Glutamatergic neuron (in vitro differentiated cells): ENCODE measurements at regions not wholly inside any gene's neighbourhood (a gene's known extent, or its start where the extent isn't known, plus 50 kb on each side); places are given as distances from the start of the nearest gene placed in this dataset.

Source experiments
- DNase-seq: peaks from one replicate; pipeline ENCODE4 v3.0.0; 2022
- H3K27ac Mint-ChIP-seq: one replicate; pipeline ENCODE4 v1.8.0; 2020; ENCODE audit warnings: mild to moderate bottlenecking, mixed read lengths, inconsistent platforms; ENCODE audit not compliant: unreplicated experiment
- H3K27me3 Mint-ChIP-seq: one replicate; pipeline ENCODE4 v1.8.0; 2020; ENCODE audit warnings: mild to moderate bottlenecking, moderate library complexity, mixed read lengths, inconsistent platforms; ENCODE audit not compliant: unreplicated experiment
- H3K36me3 Mint-ChIP-seq: one replicate; pipeline ENCODE4 v1.8.0; 2020; ENCODE audit warnings: mild to moderate bottlenecking, mixed read lengths, inconsistent platforms; ENCODE audit not compliant: unreplicated experiment
- H3K4me1 Mint-ChIP-seq: one replicate; pipeline ENCODE4 v1.8.0; 2020; ENCODE audit warnings: mild to moderate bottlenecking, low read depth, mixed read lengths, inconsistent platforms; ENCODE audit not compliant: unreplicated experiment
- H3K4me3 Mint-ChIP-seq: one replicate; pipeline ENCODE4 v1.8.0; 2020; ENCODE audit warnings: mild to moderate bottlenecking, mixed read lengths, inconsistent platforms; ENCODE audit not compliant: unreplicated experiment
- H3K9me3 Mint-ChIP-seq: one replicate; pipeline ENCODE4 v1.8.0; 2020; ENCODE audit warnings: mild to moderate bottlenecking, moderate library complexity, mixed read lengths, inconsistent platforms; ENCODE audit not compliant: unreplicated experiment
- TF ChIP-seq, protein P1 (sequence below): fragments of 200-600 bp; sonication (generic); IDR thresholded peaks from one replicate; pipeline ENCODE4 v1.5.0; 2021; ENCODE audit not compliant: partially characterized antibody, unreplicated experiment

DNA sequence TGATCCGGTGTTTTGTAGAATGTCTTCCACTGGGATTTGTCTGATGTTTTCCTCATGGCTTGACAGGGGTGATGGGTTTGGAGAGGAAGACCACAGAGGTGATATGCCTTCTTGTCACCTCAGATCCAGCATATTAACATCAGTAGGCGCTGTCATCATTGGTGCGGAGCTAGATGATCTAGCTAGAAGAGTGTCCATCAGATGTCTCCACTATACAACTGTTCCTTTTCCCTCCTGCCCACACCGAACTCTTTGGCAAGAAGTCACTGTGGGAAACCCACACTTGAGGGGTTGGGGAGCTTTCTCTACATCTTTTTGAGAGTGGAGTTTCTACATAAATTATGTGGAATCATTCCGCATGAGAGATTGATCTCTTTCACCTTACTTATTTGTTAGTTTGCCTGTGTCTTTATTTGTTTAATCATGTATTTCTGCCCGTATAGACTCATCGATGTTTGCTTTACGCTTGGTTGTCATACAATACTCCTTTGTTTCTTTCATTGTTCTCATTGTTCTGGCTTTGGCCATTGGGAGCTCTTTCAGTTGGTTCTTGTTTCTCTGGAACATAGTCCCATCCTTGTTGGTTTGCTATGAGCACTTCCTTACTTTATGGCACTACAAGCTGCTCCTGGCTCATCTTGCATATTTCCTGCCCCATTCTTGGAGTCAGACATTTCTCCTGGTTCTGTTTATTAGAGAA, 1420.3 kb downstream of the BRD1 start:
- no peaks in the 10 kb centered on the region for H3K27me3 Mint-ChIP-seq
- no peak overlapping the region for H3K4me3 Mint-ChIP-seq
- H3K9me3 Mint-ChIP-seq, result no peaks in the 10 kb centered on the region
- peaks cover 5% of the 10 kb centered on the region for H3K4me1 Mint-ChIP-seq
- H3K36me3 Mint-ChIP-seq, result peaks cover 8% of the 10 kb centered on the region
- TF ChIP-seq, protein P1, sequence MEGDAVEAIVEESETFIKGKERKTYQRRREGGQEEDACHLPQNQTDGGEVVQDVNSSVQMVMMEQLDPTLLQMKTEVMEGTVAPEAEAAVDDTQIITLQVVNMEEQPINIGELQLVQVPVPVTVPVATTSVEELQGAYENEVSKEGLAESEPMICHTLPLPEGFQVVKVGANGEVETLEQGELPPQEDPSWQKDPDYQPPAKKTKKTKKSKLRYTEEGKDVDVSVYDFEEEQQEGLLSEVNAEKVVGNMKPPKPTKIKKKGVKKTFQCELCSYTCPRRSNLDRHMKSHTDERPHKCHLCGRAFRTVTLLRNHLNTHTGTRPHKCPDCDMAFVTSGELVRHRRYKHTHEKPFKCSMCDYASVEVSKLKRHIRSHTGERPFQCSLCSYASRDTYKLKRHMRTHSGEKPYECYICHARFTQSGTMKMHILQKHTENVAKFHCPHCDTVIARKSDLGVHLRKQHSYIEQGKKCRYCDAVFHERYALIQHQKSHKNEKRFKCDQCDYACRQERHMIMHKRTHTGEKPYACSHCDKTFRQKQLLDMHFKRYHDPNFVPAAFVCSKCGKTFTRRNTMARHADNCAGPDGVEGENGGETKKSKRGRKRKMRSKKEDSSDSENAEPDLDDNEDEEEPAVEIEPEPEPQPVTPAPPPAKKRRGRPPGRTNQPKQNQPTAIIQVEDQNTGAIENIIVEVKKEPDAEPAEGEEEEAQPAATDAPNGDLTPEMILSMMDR, result no peak
- DNase-seq, result no peak
- H3K27ac Mint-ChIP-seq, result no peak overlapping the region

DNA sequence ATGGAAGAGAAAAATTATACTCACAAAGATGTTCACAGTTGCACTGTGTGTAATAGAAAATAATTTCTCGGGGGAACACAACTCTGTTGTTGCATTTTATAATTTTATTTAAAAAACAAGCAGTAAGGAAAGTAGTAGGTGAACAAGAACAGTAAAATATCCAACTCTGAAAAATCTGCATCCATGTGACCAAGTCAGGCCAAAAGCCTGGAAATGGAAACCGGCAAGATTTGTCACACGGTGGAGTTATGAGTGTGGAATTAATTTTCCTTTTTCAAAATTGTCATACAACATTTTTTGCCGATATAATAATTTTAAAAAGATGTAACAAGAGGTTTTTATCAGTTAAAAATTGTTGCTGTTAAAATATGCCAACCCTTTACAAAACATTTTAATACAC, 1421.5 kb downstream of the BRD1 start:
- Mint-ChIP-seq H3K27ac (no peak overlapping the region), H3K36me3 (peaks cover 14% of the 10 kb centered on the region), H3K4me3 (no peak overlapping the region), H3K4me1 (peaks cover 5% of the 10 kb centered on the region), H3K27me3 (peaks cover 5% of the 10 kb centered on the region), H3K9me3 (peaks cover 5% of the 10 kb centered on the region)
- DNase-seq, result no peak
- TF ChIP-seq, protein P1, result no peak

DNA sequence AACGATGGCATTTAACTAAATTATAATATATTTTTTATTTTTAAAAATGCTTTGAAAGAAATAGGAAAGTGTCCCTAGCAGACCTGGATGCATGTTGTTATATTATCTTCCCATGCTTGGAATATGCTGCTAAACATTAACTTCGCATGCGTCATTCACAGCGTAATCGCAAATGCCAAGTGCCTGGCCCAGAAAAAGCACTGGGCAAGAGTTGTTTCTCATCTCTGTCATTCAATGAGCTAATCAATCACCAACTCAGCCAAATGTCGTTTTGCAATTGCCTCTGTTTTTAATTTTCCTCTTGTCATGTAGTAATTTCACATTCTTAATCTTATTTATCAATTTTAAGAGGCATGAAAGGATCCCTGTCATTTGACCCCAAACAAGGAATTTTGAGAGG, 1421.9 kb downstream of the BRD1 start:
- DNase-seq, result no peak
- H3K9me3 Mint-ChIP-seq, result peaks cover 5% of the 10 kb centered on the region
- H3K27me3 Mint-ChIP-seq, result peaks cover 5% of the 10 kb centered on the region
- TF ChIP-seq, protein P1, result no peak
- H3K27ac Mint-ChIP-seq, result no peak overlapping the region
- H3K4me1 Mint-ChIP-seq, result peaks cover 5% of the 10 kb centered on the region
- no peak overlapping the region for H3K4me3 Mint-ChIP-seq
- H3K36me3 Mint-ChIP-seq, result peaks cover 14% of the 10 kb centered on the region

DNA sequence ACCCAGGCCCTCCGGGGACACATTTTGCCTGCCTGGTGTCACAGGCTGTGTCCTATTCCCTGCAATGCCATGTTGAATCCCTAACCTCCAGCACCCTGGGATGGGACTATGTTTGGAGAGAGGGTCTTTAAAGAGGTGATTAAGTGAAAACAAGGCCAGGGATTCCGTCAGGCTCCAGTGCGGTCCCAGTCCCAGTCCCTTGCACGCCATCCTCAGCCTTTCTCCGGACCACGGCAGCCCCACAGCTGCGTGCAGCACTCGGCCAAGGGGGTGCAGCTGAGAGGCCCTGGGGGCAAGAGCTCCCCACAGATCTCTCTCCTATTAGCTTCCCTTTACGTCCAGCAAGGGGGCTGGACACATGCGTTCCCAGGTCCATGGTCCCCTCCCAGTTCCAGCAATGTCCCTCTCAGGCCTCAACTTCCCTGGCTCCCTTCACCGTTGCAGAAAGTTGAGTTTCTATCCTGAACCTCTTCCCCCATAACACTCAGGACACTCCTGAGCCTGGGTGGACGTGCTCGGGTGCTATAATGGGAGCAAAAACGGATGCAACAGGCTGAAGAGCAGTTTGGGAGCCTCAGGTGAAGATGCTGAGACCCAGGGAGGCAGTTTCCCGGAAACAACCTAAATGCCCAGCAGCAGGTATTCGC, 1422.7 kb downstream of the BRD1 start:
- Mint-ChIP-seq H3K4me3 (no peak overlapping the region), H3K27ac (no peak overlapping the region), H3K36me3 (peaks cover 14% of the 10 kb centered on the region), H3K4me1 (peaks cover 5% of the 10 kb centered on the region), H3K27me3 (peaks cover 5% of the 10 kb centered on the region), H3K9me3 (peaks cover 5% of the 10 kb centered on the region)
- TF ChIP-seq, protein P1, result no peak
- DNase-seq, result no peak
